HepG2 (cell line): ENCODE measurements at regions not wholly inside any gene's neighbourhood (a gene's known extent, or its start where the extent isn't known, plus 50 kb on each side); places are given as distances from the start of the nearest gene placed in this dataset.

ENCODE experiments used
- ATAC-seq: fragments of 200-7000 bp; cut with Tn5 transposase; 3 replicates; pipeline ENCODE4 v1.9.1; 2020; ENCODE audit warnings: mild to moderate bottlenecking, moderate library complexity
- BruUV-seq: library from RNA; stranded (reverse); fragments of 400-500 nt; replicated peaks from 2 replicates; lab custom pipeline; 2021; lab: Mats Ljungman, UMichigan
- CTCF ChIA-PET: fragments of 300-600 bp; formaldehyde crosslinking; extraction: SDS; loops from one replicate; lab custom pipeline; 2021; ENCODE audit warnings: low total read pairs, inconsistent platforms, low intra/inter-chr PET ratio; lab: Yijun Ruan, JAX
- POLR2A ChIA-PET: fragments of 350-600 bp; sonication (Branson Sonifier 250); formaldehyde crosslinking; loops from one replicate; lab custom pipeline; 2020; ENCODE audit warnings: antibody characterized with exemption, inconsistent platforms; lab: Yijun Ruan, JAX
- DNase-seq: peaks from one replicate; pipeline ENCODE4 v3.0.0-alpha.2; 2015; ENCODE audit warnings: low spot score
- FAIRE-seq: peaks from 3 replicates; lab custom pipeline; 2011; peaks lifted over from hg19 to GRCh38; lab: Jason Lieb, UNC
- H2AFZ ChIP-seq: one replicate; pipeline ENCODE4 v1.6.1; 2011; ENCODE audit warnings: low read length, inconsistent platforms
- H3K27ac ChIP-seq: fragments of 300-600 bp; 3 replicates; pipeline ENCODE4 v1.8.0; 2011; ENCODE audit warnings: mixed run types, mild to moderate bottlenecking, mixed read lengths, low read length, inconsistent platforms; ENCODE audit not compliant: insufficient read depth; ENCODE audit errors: extremely low read length
- H3K27me3 ChIP-seq, 2 experiments: fragments of 200-600 bp in 1 of 2; 2 replicates in 1 of 2; 3 replicates in 1 of 2; pipeline versions ENCODE4 v1.6.0 to v1.8.0; 2011; ENCODE audit warnings: low read length in 2 of 2, mild to moderate bottlenecking in 2 of 2, moderate library complexity in 2 of 2, inconsistent platforms in 1 of 2; ENCODE audit not compliant: insufficient read depth in 2 of 2, control insufficient read depth in 1 of 2
- H3K36me3 ChIP-seq, 2 experiments: fragments of 200-600 bp in 1 of 2; replicated peaks in 1 of 2; 2 replicates in 1 of 2; 3 replicates in 1 of 2; pipeline versions ENCODE4 v1.5.1 to v1.8.0; 2011; ENCODE audit warnings: low read length in 2 of 2, inconsistent platforms in 1 of 2; ENCODE audit not compliant: insufficient read depth in 2 of 2, control insufficient read depth in 1 of 2
- H3K4me1 ChIP-seq: 2 replicates; pipeline ENCODE4 v1.5.1; 2012; ENCODE audit warnings: low read length, inconsistent platforms; ENCODE audit not compliant: insufficient read depth
- H3K4me2 ChIP-seq: 2 replicates; pipeline ENCODE4 v1.6.0; 2011; ENCODE audit warnings: low read depth, low read length, inconsistent platforms
- H3K4me3 ChIP-seq, 3 experiments: fragments of 200-600 bp in 1 of 3; sonication (generic), shearing (Covaris generic) in 1 of 3; replicated peaks in 1 of 3; 2 replicates each; pipeline ENCODE4 v1.5.1; 2011 to 2016; ENCODE audit warnings: low read length in 3 of 3, inconsistent platforms in 2 of 3, low read depth in 2 of 3, mild to moderate bottlenecking in 2 of 3, control low read depth in 1 of 3, mixed read lengths in 1 of 3; ENCODE audit not compliant: insufficient read depth in 1 of 3
- H3K79me2 ChIP-seq: one replicate; pipeline ENCODE4 v1.6.1; 2011; ENCODE audit warnings: low read length, inconsistent platforms; ENCODE audit not compliant: insufficient read depth
- H3K9ac ChIP-seq: 2 replicates; pipeline ENCODE4 v1.6.0; 2011; ENCODE audit warnings: mild to moderate bottlenecking, low read depth, low read length, inconsistent platforms; ENCODE audit not compliant: insufficient read depth
- H3K9me3 ChIP-seq: 2 replicates; pipeline ENCODE4 v1.5.1; 2012; ENCODE audit warnings: mild to moderate bottlenecking, low read length
- H4K20me1 ChIP-seq: 2 replicates; pipeline ENCODE4 v1.6.0; 2011; ENCODE audit warnings: inconsistent platforms, mild to moderate bottlenecking, low read length, moderate library complexity; ENCODE audit not compliant: insufficient read depth
- DNMT3B ChIP-seq: conservative IDR thresholded peaks from 2 replicates; pipeline ENCODE4 v1.6.1; 2016; ENCODE audit warnings: missing biosample characterization, control low read depth
- IRX3 ChIP-seq: sonication (generic); formaldehyde crosslinking; IDR thresholded peaks from 2 replicates; pipeline ENCODE4 v1.8.1; 2023; ENCODE audit warnings: mild to moderate bottlenecking, low read depth, missing genetic modification reagents, borderline replicate concordance
- JDP2 ChIP-seq: sonication (generic); formaldehyde crosslinking; IDR thresholded peaks from 2 replicates; pipeline ENCODE4 v1.8.1; 2022; ENCODE audit warnings: missing genetic modification reagents, borderline replicate concordance
- KDM4B ChIP-seq: sonication (generic); formaldehyde crosslinking; IDR thresholded peaks from 2 replicates; pipeline ENCODE4 v1.4.0; 2020; ENCODE audit warnings: missing genetic modification reagents
- ONECUT2 ChIP-seq: sonication (generic); formaldehyde crosslinking; IDR thresholded peaks from 2 replicates; pipeline ENCODE4 v1.4.0; 2020; ENCODE audit warnings: missing genetic modification reagents
- ZFY ChIP-seq: sonication (generic); formaldehyde crosslinking; IDR thresholded peaks from 2 replicates; pipeline ENCODE4 v1.4.0; 2020; ENCODE audit warnings: missing genetic modification reagents
- ZNF264 ChIP-seq: sonication (generic); formaldehyde crosslinking; IDR thresholded peaks from 2 replicates; pipeline ENCODE4 v1.4.0; 2020; ENCODE audit warnings: missing genetic modification reagents
- ZNF292 ChIP-seq: sonication (generic); formaldehyde crosslinking; IDR thresholded peaks from 2 replicates; pipeline ENCODE4 v1.8.1; 2022; ENCODE audit warnings: mild to moderate bottlenecking, low read depth, missing genetic modification reagents, borderline replicate concordance
- ZNF335 ChIP-seq: sonication (generic); formaldehyde crosslinking; IDR thresholded peaks from 2 replicates; pipeline ENCODE4 v1.4.0; 2020; ENCODE audit warnings: missing genetic modification reagents
- ZNF530 ChIP-seq: sonication (generic); formaldehyde crosslinking; IDR thresholded peaks from 2 replicates; pipeline ENCODE4 v1.5.0; 2020; ENCODE audit warnings: low read depth, mild to moderate bottlenecking, missing genetic modification reagents
- ZNF563 ChIP-seq: sonication (generic); formaldehyde crosslinking; IDR thresholded peaks from 2 replicates; pipeline ENCODE4 v1.8.0; 2022; ENCODE audit warnings: mild to moderate bottlenecking, moderate library complexity, missing genetic modification reagents
- ZNF619 ChIP-seq: sonication (generic); formaldehyde crosslinking; IDR thresholded peaks from 2 replicates; pipeline ENCODE4 v1.4.0; 2020; ENCODE audit warnings: mild to moderate bottlenecking, missing genetic modification reagents
- ZNF781 ChIP-seq: sonication (generic); formaldehyde crosslinking; IDR thresholded peaks from 2 replicates; pipeline ENCODE4 v1.5.1; 2020; ENCODE audit warnings: borderline replicate concordance, mild to moderate bottlenecking, missing genetic modification reagents; ENCODE audit errors: not compliant biosample characterization
- WGBS: methylation state at CpG from one replicate; pipeline ENCODE4 v1.1.6; 2017; ENCODE audit warnings: low lambda C conversion rate; 5-methylcytosine and 5-hydroxymethylcytosine counted together
- in situ Hi-C: cut with HindIII; loops from 2 replicates; pipeline ENCODE4 v1.10.0; 2017; ENCODE audit warnings: low pct_unique_long_range_greater_than_20kb; ENCODE audit not compliant: extremely low pct_ligation_motif_present
- intact Hi-C: fragments of 100-400 bp; cut with micrococcal nuclease; formaldehyde crosslinking; loops from one replicate; pipeline ENCODE4 v1.10.0; 2022; ENCODE audit not compliant: unreplicated experiment
- TF ChIP-seq, protein P1 (sequence below): sonication (generic); formaldehyde crosslinking; conservative IDR thresholded peaks from 2 replicates; pipeline ENCODE4 v1.8.1; 2023; ENCODE audit warnings: missing genetic modification reagents

DNA sequence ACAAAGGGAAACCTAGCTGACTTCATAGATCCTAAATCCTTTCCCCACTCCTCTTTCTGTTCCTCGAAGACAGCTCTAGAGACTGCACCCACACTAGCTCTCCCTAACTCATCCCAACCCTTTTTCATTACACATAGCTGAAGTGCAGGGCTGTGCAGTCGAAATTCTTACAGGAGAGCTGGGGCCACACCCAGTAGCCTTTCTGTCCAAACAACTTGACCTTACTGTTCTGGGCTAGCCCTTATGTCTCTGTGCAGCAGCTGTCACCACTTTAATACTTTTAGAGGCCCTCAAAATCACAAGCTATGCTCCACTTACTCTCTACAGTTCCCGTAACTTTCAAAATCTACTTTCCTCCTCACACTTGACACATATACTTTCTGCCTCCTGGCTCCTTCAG lies 666.1 kb upstream of the PKDCC start:
- no peaks in the 10 kb centered on the region for H4K20me1 ChIP-seq
- no peak for TF ChIP-seq ZNF563 (CRISPR knock-in tag)
- TF ChIP-seq ZNF619 (CRISPR knock-in tag), result no peak
- TF ChIP-seq DNMT3B (CRISPR knock-in tag), result no peak
- TF ChIP-seq ZNF264, result no peak
- TF ChIP-seq ZNF335 (CRISPR knock-in tag), result no peak
- no peak for TF ChIP-seq ZNF292 (CRISPR knock-in tag)
- no peak for TF ChIP-seq ZNF530 (CRISPR knock-in tag)
- TF ChIP-seq ZFY (CRISPR knock-in tag), result no peak
- TF ChIP-seq JDP2 (CRISPR knock-in tag), result no peak
- TF ChIP-seq, protein P1, sequence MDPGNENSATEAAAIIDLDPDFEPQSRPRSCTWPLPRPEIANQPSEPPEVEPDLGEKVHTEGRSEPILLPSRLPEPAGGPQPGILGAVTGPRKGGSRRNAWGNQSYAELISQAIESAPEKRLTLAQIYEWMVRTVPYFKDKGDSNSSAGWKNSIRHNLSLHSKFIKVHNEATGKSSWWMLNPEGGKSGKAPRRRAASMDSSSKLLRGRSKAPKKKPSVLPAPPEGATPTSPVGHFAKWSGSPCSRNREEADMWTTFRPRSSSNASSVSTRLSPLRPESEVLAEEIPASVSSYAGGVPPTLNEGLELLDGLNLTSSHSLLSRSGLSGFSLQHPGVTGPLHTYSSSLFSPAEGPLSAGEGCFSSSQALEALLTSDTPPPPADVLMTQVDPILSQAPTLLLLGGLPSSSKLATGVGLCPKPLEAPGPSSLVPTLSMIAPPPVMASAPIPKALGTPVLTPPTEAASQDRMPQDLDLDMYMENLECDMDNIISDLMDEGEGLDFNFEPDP (CRISPR knock-in tag), result no peak
- no peak for TF ChIP-seq IRX3 (CRISPR knock-in tag)
- no peak for TF ChIP-seq ONECUT2 (CRISPR knock-in tag)
- no peak for TF ChIP-seq KDM4B (CRISPR knock-in tag)
- no peak for TF ChIP-seq ZNF781 (CRISPR knock-in tag)
- no peak overlapping the region for H3K4me3 ChIP-seq
- H2AFZ ChIP-seq, result no peak overlapping the region
- ChIA-PET POLR2A (no interaction called here), CTCF (no interaction called here)
- ATAC-seq, result no peak
- intact Hi-C loops (no loop called here), in situ Hi-C loops (no loop called here)
- H3K4me1 ChIP-seq, result 0 out of 2 replicates have a peak, but pooled peaks cover 5% of the 10 kb centered on the region
- H3K4me2 ChIP-seq, result no peak overlapping the region
- no peak for DNase-seq
- BruUV-seq, result no TSS peak
- no peaks in the 10 kb centered on the region for H3K36me3 ChIP-seq
- H3K27ac ChIP-seq, result no peak overlapping the region
- peaks cover 0 to 8% of the 10 kb centered on the region in 2 experiments; a peak in 3 of 5 replicates for H3K27me3 ChIP-seq
- no peak for FAIRE-seq
- H3K9ac ChIP-seq, result no peak overlapping the region
- no peaks in the 10 kb centered on the region for H3K79me2 ChIP-seq
- H3K9me3 ChIP-seq, result no peaks in the 10 kb centered on the region
- WGBS, result 12% methylated on average over 3 of the region's 3 CpGs
